Vagina (tissue), 2 donors: ENCODE measurements at regions not wholly inside any gene's neighbourhood (a gene's known extent, or its start where the extent isn't known, plus 50 kb on each side); places are given as distances from the start of the nearest gene placed in this dataset.

Experiments used
- DNase-seq, 2 donors: peaks; one replicate each; pipeline ENCODE4 v3.0.0-alpha.2; 2017; ENCODE audit errors: extremely low spot score in 2 of 2
- H3K27ac ChIP-seq: fragments of 200-600 bp; sonication (generic); one replicate; pipeline ENCODE4 v1.5.1; 2019
- H3K27me3 ChIP-seq: fragments of 200-600 bp; sonication (generic); one replicate; pipeline ENCODE4 v1.5.1; 2019
- H3K36me3 ChIP-seq, 2 donors: fragments of 200-600 bp; sonication (generic); one replicate each; pipeline ENCODE4 v1.5.1; 2017 to 2019
- H3K4me1 ChIP-seq: fragments of 200-600 bp; sonication (generic); one replicate; pipeline ENCODE4 v1.5.1; 2019
- H3K4me3 ChIP-seq, 2 donors: fragments of 200-600 bp; sonication (generic); 1 replicate in 1 of 2; 2 replicates in 1 of 2; pipeline ENCODE4 v1.5.1; 2016 to 2019
- H3K9me3 ChIP-seq: fragments of 200-600 bp; sonication (generic); one replicate; pipeline ENCODE4 v1.5.1; 2019
- CTCF ChIP-seq, 3 experiments: fragments of 450-650 bp in 2 of 3; fragments of 200-600 bp in 1 of 3; sonication (generic) in 1 of 3; IDR thresholded peaks; one replicate each; pipeline ENCODE4 v1.5.1; 2017 to 2019; ENCODE audit warnings: antibody characterized with exemption in 3 of 3, mild to moderate bottlenecking in 2 of 3, moderate library complexity in 2 of 3
- POLR2A ChIP-seq, 2 donors: fragments of 450-650 bp; IDR thresholded peaks; one replicate each; pipeline ENCODE4 v1.6.1; 2017; ENCODE audit warnings: antibody characterized with exemption in 2 of 2, mild to moderate bottlenecking in 2 of 2, moderate library complexity in 2 of 2
- POLR2AphosphoS5 ChIP-seq, 2 donors: sonication (generic); formaldehyde crosslinking; IDR thresholded peaks; one replicate each; pipeline ENCODE4 v1.9.0; 2017; ENCODE audit warnings: antibody characterized with exemption in 2 of 2, mild to moderate bottlenecking in 2 of 2, low read depth in 1 of 2; ENCODE audit not compliant: insufficient read depth in 1 of 2
- intact Hi-C: fragments of 100-400 bp; cut with DNase I; formaldehyde crosslinking; loops from one replicate; pipeline ENCODE4 v1.15.1; 2023

DNA sequence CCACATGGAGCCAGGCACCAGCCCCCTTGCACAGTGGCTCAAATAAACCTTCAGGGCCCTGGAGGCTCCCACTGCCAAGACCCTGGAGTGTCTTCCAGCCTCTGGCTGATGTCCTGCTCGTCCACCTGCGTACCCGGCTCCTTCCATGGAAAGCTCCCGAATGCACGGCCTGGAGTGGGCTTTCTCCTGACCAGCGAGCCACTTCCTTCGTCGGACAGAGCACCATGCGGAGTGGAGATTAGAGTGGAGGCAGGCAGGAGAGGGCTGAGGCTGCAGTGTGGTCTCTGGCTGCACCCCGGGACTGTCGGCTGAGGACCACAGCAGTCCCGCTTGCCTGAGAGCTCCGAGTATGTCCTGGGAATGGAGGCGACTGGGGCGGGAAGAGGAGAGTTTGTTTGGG, 93.7 kb upstream of the SFSWAP start:
- intact Hi-C loops = no loop called here
- Histone ChIP-seq H3K27me3 (no peaks in the 10 kb centered on the region), H3K4me1 (no peaks in the 10 kb centered on the region), H3K9me3 (no peaks in the 10 kb centered on the region), H3K4me3 (no peak overlapping the region), H3K36me3 (no peaks in the 10 kb centered on the region), H3K27ac (no peak overlapping the region)
- TF ChIP-seq CTCF (IDR thresholded peaks at IDR 0.05) = no peak
- TF ChIP-seq POLR2AphosphoS5 (IDR thresholded peaks at IDR 0.05; ENCODE audit: insufficient read depth in 1 of 2, low read depth in 1 of 2) = no peak
- no peak for TF ChIP-seq POLR2A (IDR thresholded peaks at IDR 0.05)
- DNase-seq = no peak

GRCh38 chr12:131617596-131618302, 93.1 kb upstream of the SFSWAP start:
- Histone ChIP-seq H3K9me3 (no peaks in the 10 kb centered on the region), H3K4me1 (no peaks in the 10 kb centered on the region), H3K36me3 (no peaks in the 10 kb centered on the region), H3K4me3 (no peak overlapping the region), H3K27me3 (no peaks in the 10 kb centered on the region), H3K27ac (no peak overlapping the region)
- TF ChIP-seq POLR2A (IDR thresholded peaks at IDR 0.05) (no peak), POLR2AphosphoS5 (IDR thresholded peaks at IDR 0.05; ENCODE audit: insufficient read depth in 1 of 2, low read depth in 1 of 2) (no peak), CTCF (IDR thresholded peaks at IDR 0.05) (no peak)
- DNase-seq = no peak
- intact Hi-C loops = no loop called here

DNA sequence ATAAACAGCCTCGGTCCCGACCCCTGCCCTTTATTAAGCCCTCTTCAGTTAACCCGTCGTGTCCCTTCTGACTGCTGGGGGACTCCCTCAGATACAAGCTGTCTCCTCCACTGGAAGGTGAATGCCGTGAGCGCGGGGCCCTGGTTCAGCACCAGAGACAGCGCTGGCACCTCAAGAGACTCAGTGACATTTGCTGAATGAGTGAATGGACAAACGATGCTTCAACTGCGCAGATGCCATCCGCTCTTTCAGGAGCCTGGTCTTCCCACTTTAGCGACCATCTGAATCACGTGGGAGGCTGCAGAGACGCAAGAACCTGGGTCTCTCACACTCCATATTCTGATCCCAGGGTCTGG, 92.6 kb upstream of the SFSWAP start:
- no peak for TF ChIP-seq POLR2AphosphoS5 (IDR thresholded peaks at IDR 0.05; ENCODE audit: insufficient read depth in 1 of 2, low read depth in 1 of 2)
- no peak for TF ChIP-seq CTCF (IDR thresholded peaks at IDR 0.05)
- no peak for TF ChIP-seq POLR2A (IDR thresholded peaks at IDR 0.05)
- H3K27me3 ChIP-seq = no peaks in the 10 kb centered on the region
- intact Hi-C loops = no loop called here
- no peak overlapping the region for H3K4me3 ChIP-seq
- no peaks in the 10 kb centered on the region for H3K9me3 ChIP-seq
- H3K36me3 ChIP-seq = no peaks in the 10 kb centered on the region
- no peak for DNase-seq
- H3K4me1 ChIP-seq = no peaks in the 10 kb centered on the region
- H3K27ac ChIP-seq = no peak overlapping the region

- TF ChIP-seq CTCF (IDR thresholded peaks at IDR 0.05) = no peak
- no peak for TF ChIP-seq POLR2A (IDR thresholded peaks at IDR 0.05)
- TF ChIP-seq POLR2AphosphoS5 (IDR thresholded peaks at IDR 0.05; ENCODE audit: insufficient read depth in 1 of 2, low read depth in 1 of 2) = no peak
- intact Hi-C loops = no loop called here
- no peak overlapping the region for H3K4me3 ChIP-seq
- no peaks in the 10 kb centered on the region for H3K4me1 ChIP-seq
- no peak overlapping the region for H3K27ac ChIP-seq
- no peaks in the 10 kb centered on the region for H3K27me3 ChIP-seq
- no peaks in the 10 kb centered on the region for H3K9me3 ChIP-seq
- no peak for DNase-seq
- no peaks in the 10 kb centered on the region for H3K36me3 ChIP-seq
Measured at GRCh38 chr12:131618701-131619100, 92.2 kb upstream of the SFSWAP start.

DNA sequence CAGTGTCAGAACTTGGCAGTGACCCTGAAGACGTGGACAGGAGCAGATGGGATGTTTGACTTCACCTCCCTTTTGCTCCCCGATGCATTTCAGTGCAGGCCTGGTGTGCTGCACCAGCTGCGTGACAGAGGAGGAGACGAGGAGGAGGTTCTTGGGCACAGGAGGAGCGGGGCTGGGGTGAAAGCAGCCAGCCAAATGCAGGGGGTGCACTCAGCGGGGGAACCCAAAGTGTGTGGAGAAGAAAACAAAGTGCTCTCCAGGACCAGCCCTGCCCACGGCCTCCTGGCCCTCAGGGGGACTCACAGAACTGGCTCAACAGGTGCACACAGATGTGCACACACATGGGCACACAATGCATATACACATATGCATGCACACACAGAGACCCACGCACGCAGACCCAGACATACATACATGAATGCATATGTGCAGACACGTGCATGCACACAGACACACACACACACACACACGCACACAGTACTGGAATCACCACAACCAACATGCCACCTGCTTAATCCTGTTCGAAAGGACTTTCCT, 91.7 kb upstream of the SFSWAP start:
- intact Hi-C loops = no loop called here
- DNase-seq = no peak
- TF ChIP-seq POLR2A (IDR thresholded peaks at IDR 0.05) = no peak
- TF ChIP-seq CTCF (IDR thresholded peaks at IDR 0.05) = no peak
- no peak for TF ChIP-seq POLR2AphosphoS5 (IDR thresholded peaks at IDR 0.05; ENCODE audit: insufficient read depth in 1 of 2, low read depth in 1 of 2)
- no peaks in the 10 kb centered on the region for H3K9me3 ChIP-seq
- H3K27me3 ChIP-seq = no peaks in the 10 kb centered on the region
- H3K4me3 ChIP-seq = no peak overlapping the region
- H3K4me1 ChIP-seq = peaks cover under 1% of the 10 kb centered on the region
- no peak overlapping the region for H3K27ac ChIP-seq
- H3K36me3 ChIP-seq = no peaks in the 10 kb centered on the region
